DOHH2 (cell line): ENCODE measurements at regions not wholly inside any gene's neighbourhood (a gene's known extent, or its start where the extent isn't known, plus 50 kb on each side); places are given as distances from the start of the nearest gene placed in this dataset.

ENCODE experiments used
- H3F3A ChIP-seq: fragments of 200-600 bp; sonication (generic), shearing (Covaris generic); 2 replicates; pipeline ENCODE4 v1.6.0; 2016; ENCODE audit warnings: antibody characterized with exemption, mild to moderate bottlenecking; ENCODE audit not compliant: control insufficient read depth, insufficient read depth
- H3K27ac ChIP-seq: fragments of 200-600 bp; sonication (generic); 2 replicates; pipeline ENCODE4 v1.5.1; 2014; ENCODE audit warnings: low read depth, mild to moderate bottlenecking, low read length, moderate library complexity
- H3K27me3 ChIP-seq: fragments of 200-600 bp; sonication (generic); 2 replicates; pipeline ENCODE4 v1.6.1; 2014; ENCODE audit warnings: mild to moderate bottlenecking, low read length, mixed read lengths; ENCODE audit not compliant: control insufficient read depth
- H3K36me3 ChIP-seq: fragments of 200-600 bp; sonication (generic); 2 replicates; pipeline ENCODE4 v1.6.1; 2014; ENCODE audit warnings: mild to moderate bottlenecking, low read length, moderate library complexity, mixed read lengths; ENCODE audit not compliant: control insufficient read depth
- H3K4me1 ChIP-seq: fragments of 200-600 bp; sonication (generic); 2 replicates; pipeline ENCODE4 v1.6.1; 2014; ENCODE audit warnings: mild to moderate bottlenecking, low read length, mixed read lengths; ENCODE audit not compliant: control insufficient read depth
- H3K4me2 ChIP-seq: fragments of 200-600 bp; sonication (generic); 2 replicates; pipeline ENCODE4 v1.6.0; 2014; ENCODE audit warnings: mild to moderate bottlenecking, low read length, moderate library complexity
- H3K4me3 ChIP-seq: fragments of 200-600 bp; sonication (generic); 2 replicates; pipeline ENCODE4 v1.5.1; 2014; ENCODE audit warnings: mild to moderate bottlenecking, low read length, mixed read lengths
- H3K79me2 ChIP-seq: fragments of 200-600 bp; sonication (generic); 2 replicates; pipeline ENCODE4 v1.6.1; 2014; ENCODE audit warnings: mild to moderate bottlenecking, low read length, mixed read lengths; ENCODE audit not compliant: control insufficient read depth
- H3K9me2 ChIP-seq: fragments of 200-600 bp; sonication (generic); replicated peaks from 2 replicates; pipeline ENCODE4 v1.6.1; 2014; ENCODE audit warnings: mild to moderate bottlenecking, low read length, mixed read lengths; ENCODE audit not compliant: control insufficient read depth
- H3K9me3 ChIP-seq: fragments of 200-600 bp; sonication (generic); 2 replicates; pipeline ENCODE4 v1.6.1; 2014; ENCODE audit warnings: antibody characterized with exemption, low read length, mixed read lengths; ENCODE audit not compliant: control insufficient read depth, insufficient read depth
- H4K20me1 ChIP-seq: fragments of 200-600 bp; sonication (generic); 2 replicates; pipeline ENCODE4 v1.6.0; 2014; ENCODE audit warnings: low read depth, mild to moderate bottlenecking, antibody characterized with exemption, low read length, moderate library complexity; ENCODE audit not compliant: control insufficient read depth, insufficient read depth
- CTCF ChIP-seq: fragments of 200-600 bp; sonication (generic); IDR thresholded peaks from one replicate; pipeline ENCODE4 v1.5.1; 2014; ENCODE audit warnings: antibody characterized with exemption, mild to moderate bottlenecking, low read depth, low read length; ENCODE audit not compliant: poor library complexity, severe bottlenecking
- EZH2phosphoT487 ChIP-seq: fragments of 200-600 bp; sonication (generic); IDR thresholded peaks from 2 replicates; pipeline ENCODE4 v1.6.1; 2017; ENCODE audit warnings: borderline replicate concordance, mild to moderate bottlenecking, antibody characterized with exemption, low read length, moderate library complexity, mixed read lengths

DNA sequence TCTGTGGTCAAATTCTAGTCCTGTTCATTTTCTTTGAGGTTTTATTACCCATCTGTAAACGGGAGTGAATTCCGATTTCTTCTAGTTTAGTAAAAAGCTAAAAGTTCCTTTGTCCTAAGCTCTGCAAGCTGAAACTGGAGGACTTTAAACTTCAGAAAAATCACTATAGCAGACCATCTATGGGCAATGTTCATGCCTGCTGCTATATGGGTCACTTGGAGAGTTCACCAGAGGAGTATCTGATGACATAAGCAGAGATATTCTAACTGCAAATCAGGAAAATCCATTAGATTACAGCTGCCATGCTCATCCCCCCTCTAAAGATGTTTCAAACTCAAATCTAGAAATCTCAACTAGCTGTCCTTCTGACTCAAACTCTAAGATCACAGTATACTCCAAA lies 193.0 kb upstream of the RTL1 start:
- Histone ChIP-seq H3K4me1 (no peaks in the 10 kb centered on the region), H3K4me3 (no peak overlapping the region), H3K4me2 (no peak overlapping the region), H3F3A (no peaks in the 10 kb centered on the region), H3K9me2 (no peaks in the 10 kb centered on the region), H3K9me3 (peaks cover 6% of the 10 kb centered on the region), H3K36me3 (no peaks in the 10 kb centered on the region), H3K79me2 (no peaks in the 10 kb centered on the region), H4K20me1 (no peaks in the 10 kb centered on the region), H3K27ac (no peak overlapping the region), H3K27me3 (peaks cover 15% of the 10 kb centered on the region)
- no peak for TF ChIP-seq EZH2phosphoT487
- TF ChIP-seq CTCF, result no peak

- Histone ChIP-seq H3K4me1 (no peaks in the 10 kb centered on the region), H3K9me3 (peaks cover 6% of the 10 kb centered on the region), H4K20me1 (no peaks in the 10 kb centered on the region), H3K4me3 (no peak overlapping the region), H3K79me2 (no peaks in the 10 kb centered on the region), H3K27me3 (peaks cover 15% of the 10 kb centered on the region), H3K36me3 (no peaks in the 10 kb centered on the region), H3K27ac (no peak overlapping the region), H3K4me2 (no peak overlapping the region), H3K9me2 (no peaks in the 10 kb centered on the region), H3F3A (no peaks in the 10 kb centered on the region)
- no peak for TF ChIP-seq CTCF
- no peak for TF ChIP-seq EZH2phosphoT487
Measured at GRCh38 chr14:101097109-101097793, 193.7 kb upstream of the RTL1 start.

- Histone ChIP-seq H3K4me3 (no peak overlapping the region), H3K27me3 (peaks cover 15% of the 10 kb centered on the region), H3K36me3 (no peaks in the 10 kb centered on the region), H4K20me1 (no peaks in the 10 kb centered on the region), H3F3A (no peaks in the 10 kb centered on the region), H3K9me3 (peaks cover 6% of the 10 kb centered on the region), H3K9me2 (no peaks in the 10 kb centered on the region), H3K79me2 (no peaks in the 10 kb centered on the region), H3K27ac (no peak overlapping the region), H3K4me1 (no peaks in the 10 kb centered on the region), H3K4me2 (no peak overlapping the region)
- no peak for TF ChIP-seq EZH2phosphoT487
- TF ChIP-seq CTCF, result no peak
Measured at GRCh38 chr14:101098177-101098576, 194.7 kb upstream of the RTL1 start.
